ENCODE measurements at regions not wholly inside any gene's neighbourhood (a gene's known extent, or its start where the extent isn't known, plus 50 kb on each side); places are given as distances from the start of the nearest gene placed in this dataset.

- no peak overlapping the region for H3K27ac ChIP-seq
- no peak overlapping the region for H3K4me3 ChIP-seq
- no peaks in the 10 kb centered on the region for H3K36me3 ChIP-seq
- intact Hi-C loops (cut with DNase I) = no loop called here
- H3K4me1 ChIP-seq (ENCODE audit: insufficient read depth) = no peaks in the 10 kb centered on the region
- H3K27me3 ChIP-seq = no peaks in the 10 kb centered on the region
- H3K9me3 ChIP-seq = no peaks in the 10 kb centered on the region
- TF ChIP-seq POLR2A (IDR thresholded peaks at IDR 0.05) (no peak), CTCF (IDR thresholded peaks at IDR 0.05) (no peak), EP300 (IDR thresholded peaks at IDR 0.05) (no peak)
- DNase-seq = no peak
- 87 to 88% (median 87%) methylated on average over 7 of the region's 7 CpGs for WGBS, 3 donors
Observed at GRCh38 chr10:130994845-130995244, 316.7 kb downstream of the TCERG1L start.

- 50 to 58% (median 52%) methylated on average over 8 of the region's 8 CpGs for WGBS, 3 donors
- Histone ChIP-seq H3K27ac (no peak overlapping the region), H3K4me3 (no peak overlapping the region), H3K27me3 (no peaks in the 10 kb centered on the region), H3K36me3 (no peaks in the 10 kb centered on the region), H3K9me3 (no peaks in the 10 kb centered on the region), H3K4me1 (ENCODE audit: insufficient read depth) (no peaks in the 10 kb centered on the region)
- DNase-seq = no peak
- TF ChIP-seq POLR2A (IDR thresholded peaks at IDR 0.05) (no peak), CTCF (IDR thresholded peaks at IDR 0.05) (no peak), EP300 (IDR thresholded peaks at IDR 0.05) (no peak)
- intact Hi-C loops (cut with DNase I) = no loop called here
Observed at GRCh38 chr10:130997267-130998045, 314.1 kb downstream of the TCERG1L start.

GRCh38 chr10:130998046-130998435 is 313.5 kb downstream of the TCERG1L start:
- H3K9me3 ChIP-seq = no peaks in the 10 kb centered on the region
- intact Hi-C loops (cut with DNase I) = no loop called here
- DNase-seq = no peak
- no peaks in the 10 kb centered on the region for H3K27me3 ChIP-seq
- H3K4me1 ChIP-seq (ENCODE audit: insufficient read depth) = no peaks in the 10 kb centered on the region
- 57 to 67% (median 61%) methylated on average over 5 of the region's 5 CpGs for WGBS, 3 donors
- no peak overlapping the region for H3K27ac ChIP-seq
- TF ChIP-seq CTCF (IDR thresholded peaks at IDR 0.05) (no peak), POLR2A (IDR thresholded peaks at IDR 0.05) (no peak), EP300 (IDR thresholded peaks at IDR 0.05) (no peak)
- no peaks in the 10 kb centered on the region for H3K36me3 ChIP-seq
- no peak overlapping the region for H3K4me3 ChIP-seq

- intact Hi-C loops (cut with DNase I) = no loop called here
- no peak overlapping the region for H3K4me3 ChIP-seq
- H3K36me3 ChIP-seq = no peaks in the 10 kb centered on the region
- H3K27me3 ChIP-seq = no peaks in the 10 kb centered on the region
- H3K9me3 ChIP-seq = no peaks in the 10 kb centered on the region
- 94 to 95% (median 94%) methylated on average over 10 of the region's 10 CpGs for WGBS, 3 donors
- TF ChIP-seq EP300 (IDR thresholded peaks at IDR 0.05) (no peak), POLR2A (IDR thresholded peaks at IDR 0.05) (no peak), CTCF (IDR thresholded peaks at IDR 0.05) (no peak)
- DNase-seq = no peak
- no peaks in the 10 kb centered on the region for H3K4me1 ChIP-seq (ENCODE audit: insufficient read depth)
- no peak overlapping the region for H3K27ac ChIP-seq
Observed at GRCh38 chr10:130998642-130999041, 312.9 kb downstream of the TCERG1L start.

Measured in ovary (tissue), 7 donors.